DND-41 (cell line): ENCODE measurements at regions not wholly inside any gene's neighbourhood (a gene's known extent, or its start where the extent isn't known, plus 50 kb on each side); places are given as distances from the start of the nearest gene placed in this dataset.

Source experiments
- EZH2 ChIP-seq: IDR thresholded peaks from 3 replicates; pipeline ENCODE4 v1.6.1; 2012; ENCODE audit warnings: borderline replicate concordance, low read depth, mild to moderate bottlenecking, moderate library complexity, low read length, inconsistent platforms; ENCODE audit not compliant: severe bottlenecking
- TF ChIP-seq, protein P1 (sequence below): IDR thresholded peaks from 2 replicates; pipeline ENCODE4 v1.5.1; 2012; ENCODE audit warnings: borderline replicate concordance, low read length, moderate library complexity, mild to moderate bottlenecking; ENCODE audit not compliant: poor library complexity, severe bottlenecking; ENCODE audit errors: extremely low read depth

DNA sequence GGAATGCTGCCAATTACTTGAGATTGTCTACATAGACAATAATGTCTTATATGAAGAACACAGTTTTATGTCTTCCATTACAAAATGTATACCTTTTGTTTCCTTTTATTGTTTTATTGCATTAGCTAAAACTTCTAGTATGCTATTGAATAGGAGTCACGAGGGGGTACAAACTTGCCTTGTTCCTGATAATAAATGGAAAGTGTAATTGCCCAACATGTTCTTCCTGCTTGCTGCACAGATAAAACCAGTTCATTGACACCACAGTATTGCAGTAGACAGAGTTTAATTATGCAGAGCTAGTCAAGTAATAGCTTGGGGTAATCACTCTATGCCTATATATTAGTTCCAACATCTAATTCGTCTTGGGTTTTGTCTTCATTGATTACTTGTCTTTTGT, 1276.2 kb upstream of the NRXN1 start:
- TF ChIP-seq, protein P1, sequence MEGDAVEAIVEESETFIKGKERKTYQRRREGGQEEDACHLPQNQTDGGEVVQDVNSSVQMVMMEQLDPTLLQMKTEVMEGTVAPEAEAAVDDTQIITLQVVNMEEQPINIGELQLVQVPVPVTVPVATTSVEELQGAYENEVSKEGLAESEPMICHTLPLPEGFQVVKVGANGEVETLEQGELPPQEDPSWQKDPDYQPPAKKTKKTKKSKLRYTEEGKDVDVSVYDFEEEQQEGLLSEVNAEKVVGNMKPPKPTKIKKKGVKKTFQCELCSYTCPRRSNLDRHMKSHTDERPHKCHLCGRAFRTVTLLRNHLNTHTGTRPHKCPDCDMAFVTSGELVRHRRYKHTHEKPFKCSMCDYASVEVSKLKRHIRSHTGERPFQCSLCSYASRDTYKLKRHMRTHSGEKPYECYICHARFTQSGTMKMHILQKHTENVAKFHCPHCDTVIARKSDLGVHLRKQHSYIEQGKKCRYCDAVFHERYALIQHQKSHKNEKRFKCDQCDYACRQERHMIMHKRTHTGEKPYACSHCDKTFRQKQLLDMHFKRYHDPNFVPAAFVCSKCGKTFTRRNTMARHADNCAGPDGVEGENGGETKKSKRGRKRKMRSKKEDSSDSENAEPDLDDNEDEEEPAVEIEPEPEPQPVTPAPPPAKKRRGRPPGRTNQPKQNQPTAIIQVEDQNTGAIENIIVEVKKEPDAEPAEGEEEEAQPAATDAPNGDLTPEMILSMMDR = no peak
- TF ChIP-seq EZH2 = no peak
